SK-N-SH (cell line): ENCODE measurements at regions not wholly inside any gene's neighbourhood (a gene's known extent, or its start where the extent isn't known, plus 50 kb on each side); places are given as distances from the start of the nearest gene placed in this dataset.

Experiments used
- CTCF ChIP-seq: fragments of 200-600 bp; sonication (generic); IDR thresholded peaks from 2 replicates; pipeline ENCODE4 v1.6.1; 2017; ENCODE audit warnings: antibody characterized with exemption, mild to moderate bottlenecking, moderate library complexity
- JUND ChIP-seq: IDR thresholded peaks from 2 replicates; pipeline ENCODE4 v1.4.0; 2012
- NRF1 ChIP-seq: IDR thresholded peaks from 2 replicates; pipeline ENCODE4 v1.6.1; 2012; ENCODE audit warnings: low read depth, mild to moderate bottlenecking, low read length

DNA sequence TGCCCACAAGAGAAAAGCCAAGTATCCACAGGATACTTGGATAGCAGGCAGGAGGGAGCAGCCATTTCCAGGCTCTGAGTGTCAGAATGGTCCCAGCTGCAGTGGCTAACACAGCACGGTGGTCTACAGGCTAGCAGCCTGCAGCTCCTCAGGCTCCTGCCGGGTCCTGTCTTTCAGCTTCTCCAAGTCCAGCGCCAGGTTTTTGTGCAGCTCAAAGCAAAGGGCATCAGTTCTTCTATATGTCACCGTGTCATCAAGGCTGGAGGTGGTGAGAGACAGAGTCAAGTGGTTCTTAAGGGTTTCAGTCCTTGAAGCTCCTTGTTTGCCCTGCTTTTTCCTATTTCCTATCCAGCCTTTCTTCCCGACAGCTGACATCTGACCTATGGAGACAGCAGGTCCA lies 188.6 kb downstream of the NUFIP1 start:
- TF ChIP-seq CTCF (no peak), NRF1 (no peak), JUND (no peak)
